ENCODE measurements at regions not wholly inside any gene's neighbourhood (a gene's known extent, or its start where the extent isn't known, plus 50 kb on each side); places are given as distances from the start of the nearest gene placed in this dataset.

DNA sequence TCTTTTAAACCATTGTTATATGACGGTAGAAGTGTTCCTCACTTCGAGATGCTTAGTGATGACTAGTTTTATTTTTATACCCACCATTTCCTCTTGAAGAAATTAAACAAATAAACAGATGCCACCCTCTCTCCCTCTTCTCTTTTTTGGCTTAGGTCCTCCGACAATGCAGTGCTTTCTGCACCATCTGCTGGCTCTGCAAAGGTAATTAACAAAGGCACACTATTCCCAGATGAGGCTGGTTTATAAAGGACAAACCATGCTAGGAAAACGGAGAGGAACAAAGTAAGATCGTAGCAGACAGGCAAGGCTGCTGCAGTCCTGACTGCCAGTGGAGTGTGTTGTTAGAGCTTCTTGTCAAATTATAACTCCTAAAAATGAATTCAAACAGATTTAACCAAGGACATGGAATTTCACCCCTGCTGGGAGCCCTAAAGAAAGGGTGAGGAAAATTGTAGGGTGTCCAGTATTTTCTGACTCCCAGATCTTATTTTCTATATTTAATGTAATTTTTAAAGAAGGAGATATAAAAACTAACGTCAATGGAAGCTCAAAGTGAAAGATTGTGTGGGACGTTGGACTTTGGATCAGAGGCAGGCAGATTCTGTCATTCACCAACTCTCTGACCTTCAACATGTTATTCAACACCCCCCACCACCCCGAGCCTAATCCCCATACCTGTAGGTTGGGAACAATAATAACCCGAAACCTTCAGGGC is 142.1 kb downstream of the CPEB2 start:
- DNase-seq (ENCODE audit: low read depth) = no peak
- H3K4me3 ChIP-seq (ENCODE audit: control insufficient read depth, low read depth, low read length) = no peak overlapping the region
- TF ChIP-seq CTCF (IDR thresholded peaks at IDR 0.05; ENCODE audit: control insufficient read depth, insufficient read depth, low read depth, low read length, missing control alignments) = no peak

DNA sequence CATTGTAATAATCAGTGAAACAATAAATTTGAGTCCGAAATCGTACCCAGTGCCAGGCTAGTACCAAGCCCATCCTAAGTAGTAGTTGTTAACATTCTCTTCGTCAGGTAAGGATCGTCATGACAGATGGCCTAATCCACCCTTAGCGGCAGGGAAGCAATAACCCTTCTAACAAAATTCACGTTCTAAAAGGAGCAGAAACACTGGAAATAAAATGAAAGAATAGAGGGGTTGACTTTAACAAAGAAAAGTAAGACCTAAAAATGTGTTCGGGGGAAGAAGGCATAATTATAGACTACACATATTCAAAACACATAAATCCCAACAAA is 142.7 kb downstream of the CPEB2 start:
- no peak overlapping the region for H3K4me3 ChIP-seq (ENCODE audit: control insufficient read depth, low read depth, low read length)
- no peak for TF ChIP-seq CTCF (IDR thresholded peaks at IDR 0.05; ENCODE audit: control insufficient read depth, insufficient read depth, low read depth, low read length, missing control alignments)
- no peak for DNase-seq (ENCODE audit: low read depth)

- no peak overlapping the region for H3K4me3 ChIP-seq (ENCODE audit: control insufficient read depth, low read depth, low read length)
- TF ChIP-seq CTCF (IDR thresholded peaks at IDR 0.05; ENCODE audit: control insufficient read depth, insufficient read depth, low read depth, low read length, missing control alignments) = no peak
- no peak for DNase-seq (ENCODE audit: low read depth)
These were observed 143.4 kb downstream of the CPEB2 start for GRCh38 chr4:15145709-15146108.

DNA sequence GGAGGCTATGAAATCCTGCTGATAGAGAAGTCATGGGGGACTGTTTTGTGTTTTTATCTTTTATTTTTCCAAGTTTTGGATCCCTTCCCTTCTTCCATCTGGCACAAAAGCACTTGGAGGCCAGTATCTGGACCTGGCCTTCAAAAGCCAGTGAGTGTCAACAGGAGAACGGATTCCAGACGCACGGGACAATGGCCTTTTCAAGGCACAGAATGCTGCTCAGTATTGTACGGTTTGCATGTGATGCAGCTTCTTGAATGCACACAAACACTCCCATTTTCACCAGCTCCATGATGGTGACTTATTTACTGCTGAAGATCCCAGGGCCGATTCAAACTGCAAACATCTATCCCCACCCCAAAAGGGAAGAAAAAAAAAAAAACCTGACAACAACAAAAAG is 145.4 kb downstream of the CPEB2 start:
- DNase-seq (ENCODE audit: low read depth) = no peak
- TF ChIP-seq CTCF (IDR thresholded peaks at IDR 0.05; ENCODE audit: control insufficient read depth, insufficient read depth, low read depth, low read length, missing control alignments) = no peak
- H3K4me3 ChIP-seq (ENCODE audit: control insufficient read depth, low read depth, low read length) = no peak overlapping the region

GRCh38 chr4:15148199-15148598 is 145.9 kb downstream of the CPEB2 start:
- DNase-seq (ENCODE audit: low read depth) = no peak
- H3K4me3 ChIP-seq (ENCODE audit: control insufficient read depth, low read depth, low read length) = no peak overlapping the region
- no peak for TF ChIP-seq CTCF (IDR thresholded peaks at IDR 0.05; ENCODE audit: control insufficient read depth, insufficient read depth, low read depth, low read length, missing control alignments)

GRCh38 chr4:15148691-15149090 is 146.4 kb downstream of the CPEB2 start:
- TF ChIP-seq CTCF (IDR thresholded peaks at IDR 0.05; ENCODE audit: control insufficient read depth, insufficient read depth, low read depth, low read length, missing control alignments) = no peak
- no peak overlapping the region for H3K4me3 ChIP-seq (ENCODE audit: control insufficient read depth, low read depth, low read length)
- DNase-seq (ENCODE audit: low read depth) = no peak
